Esophagus muscularis mucosa (tissue), 3 donors: ENCODE measurements at regions not wholly inside any gene's neighbourhood (a gene's known extent, or its start where the extent isn't known, plus 50 kb on each side); places are given as distances from the start of the nearest gene placed in this dataset.

Experiments used
- CTCF ChIP-seq, 3 experiments: fragments of 200-600 bp in 2 of 3; fragments of 450-650 bp in 1 of 3; sonication (generic) in 2 of 3; IDR thresholded peaks; one replicate each; pipeline ENCODE4 v1.5.1; 2017 to 2019; ENCODE audit warnings: antibody characterized with exemption in 3 of 3, mild to moderate bottlenecking in 2 of 3, moderate library complexity in 1 of 3
- EP300 ChIP-seq: sonication (generic); formaldehyde crosslinking; IDR thresholded peaks from one replicate; pipeline ENCODE4 v1.6.1; 2017; ENCODE audit warnings: antibody characterized with exemption

GRCh38 chr1:170290991-170291390, 145.2 kb downstream of the NTMT2 start:
- no peak for TF ChIP-seq EP300
- no peak for TF ChIP-seq CTCF (IDR thresholded peaks at IDR 0.05)
